Esophagus squamous epithelium (tissue), 5 donors: ENCODE measurements at regions not wholly inside any gene's neighbourhood (a gene's known extent, or its start where the extent isn't known, plus 50 kb on each side); places are given as distances from the start of the nearest gene placed in this dataset.

Experiments used
- DNase-seq: peaks from one replicate; lab custom pipeline; 2025; lab: John Stamatoyannopoulos, UW
- H3K27ac ChIP-seq, 4 donors: fragments of 200-600 bp; sonication (generic); one replicate each; pipeline ENCODE4 v1.5.1; 2016 to 2019; ENCODE audit warnings: mild to moderate bottlenecking in 1 of 4
- H3K27me3 ChIP-seq, 4 donors: fragments of 200-600 bp; sonication (generic); 1 replicate in 3 of 4; 2 replicates in 1 of 4; pipeline versions ENCODE4 v1.5.1 to v1.6.0; 2017 to 2021; ENCODE audit warnings: antibody characterized with exemption in 1 of 4
- H3K36me3 ChIP-seq, 3 donors: fragments of 200-600 bp; sonication (generic); one replicate each; pipeline ENCODE4 v1.5.1; 2016 to 2019
- H3K4me1 ChIP-seq, 3 donors: fragments of 200-600 bp; sonication (generic); one replicate each; pipeline ENCODE4 v1.5.1; 2017 to 2019
- H3K4me3 ChIP-seq, 4 donors: fragments of 200-600 bp; sonication (generic); 1 replicate in 3 of 4; 2 replicates in 1 of 4; pipeline ENCODE4 v1.5.1; 2016 to 2019; ENCODE audit warnings: mild to moderate bottlenecking in 2 of 4, moderate library complexity in 1 of 4
- H3K9me3 ChIP-seq, 3 donors: fragments of 200-600 bp; sonication (generic); one replicate each; pipeline ENCODE4 v1.5.1; 2016 to 2019
- CTCF ChIP-seq, 6 experiments: fragments of 450-650 bp in 4 of 6; fragments of 200-600 bp in 2 of 6; sonication (generic) in 2 of 6; IDR thresholded peaks; one replicate each; pipeline ENCODE4 v1.5.1; 2016 to 2019; ENCODE audit warnings: antibody characterized with exemption in 6 of 6, mild to moderate bottlenecking in 4 of 6, moderate library complexity in 4 of 6
- POLR2A ChIP-seq, 4 donors: fragments of 450-650 bp; IDR thresholded peaks; one replicate each; pipeline ENCODE4 v1.6.1; 2017; ENCODE audit warnings: antibody characterized with exemption in 4 of 4, mild to moderate bottlenecking in 4 of 4, moderate library complexity in 3 of 4
- WGBS, 2 donors: methylation state at CpG; one replicate each; pipeline ENCODE4 v1.1.5; 2018; 5-methylcytosine and 5-hydroxymethylcytosine counted together
- intact Hi-C: fragments of 100-400 bp; cut with DNase I; formaldehyde crosslinking; loops from one replicate; pipeline ENCODE4 v1.15.0; 2022
- donor health status: DM: yes; HTN: yes; CAD: no.

- intact Hi-C loops, result no loop called here
- Histone ChIP-seq H3K4me3 (no peak overlapping the region), H3K4me1 (no peaks in the 10 kb centered on the region), H3K27me3 (peaks cover 0 to 80% (median 0%) of the 10 kb centered on the region in 4 donors), H3K9me3 (no peaks in the 10 kb centered on the region), H3K27ac (no peak overlapping the region), H3K36me3 (no peaks in the 10 kb centered on the region)
- no peak for DNase-seq
- 59 to 71% methylated on average over 16 to 25 of the region's 43 CpGs for WGBS, 2 donors
- TF ChIP-seq POLR2A (IDR thresholded peaks at IDR 0.05) (no peak), CTCF (IDR thresholded peaks at IDR 0.05) (no peak)
Measured at GRCh38 chr20:63130658-63131577, 85.0 kb downstream of the YTHDF1 start.

GRCh38 chr20:63129991-63130657, 85.8 kb downstream of the YTHDF1 start:
- DNase-seq, result no peak

DNA sequence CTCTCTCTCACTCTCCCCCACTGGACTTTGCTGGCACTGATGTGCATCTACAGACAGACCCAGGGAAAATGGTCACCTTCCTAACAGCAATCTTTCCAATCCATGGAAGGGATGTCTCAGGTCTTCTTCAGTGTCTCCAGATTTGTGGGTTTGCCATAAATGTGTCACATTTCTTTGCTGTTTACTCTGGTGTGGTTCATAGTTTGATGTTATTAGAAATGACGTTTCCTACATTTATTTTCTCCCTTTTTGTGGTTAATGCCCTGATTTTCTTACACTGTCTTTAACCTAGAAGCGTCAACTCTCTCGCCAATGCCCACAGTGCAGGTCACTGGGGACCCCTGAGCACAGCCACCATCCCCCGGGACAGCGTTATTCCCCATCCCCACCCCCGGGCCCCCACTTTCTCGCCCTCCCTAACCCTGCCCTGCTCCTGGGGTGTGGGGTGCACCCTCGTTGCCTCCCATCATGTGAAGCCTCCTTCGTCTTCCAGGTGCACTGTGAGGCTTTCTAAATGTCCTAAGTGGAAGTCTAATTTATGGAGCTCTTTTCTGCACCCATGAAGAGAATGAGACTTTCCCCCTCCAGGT, 86.5 kb downstream of the YTHDF1 start:
- whole genome bisulfite sequencing, 2 donors, result 63 to 67% methylated on average over 8 to 9 of the region's 9 CpGs
- no peak for DNase-seq
- TF ChIP-seq CTCF (IDR thresholded peaks at IDR 0.05) (no peak), POLR2A (IDR thresholded peaks at IDR 0.05) (no peak)
- no peaks in the 10 kb centered on the region for H3K4me1 ChIP-seq
- no peak overlapping the region for H3K27ac ChIP-seq
- H3K4me3 ChIP-seq, result no peak overlapping the region
- H3K9me3 ChIP-seq, result no peaks in the 10 kb centered on the region
- H3K36me3 ChIP-seq, result no peaks in the 10 kb centered on the region
- H3K27me3 ChIP-seq, result peaks cover 0 to 94% (median 0%) of the 10 kb centered on the region in 4 donors
- intact Hi-C loops, result no loop called here

More at GRCh38 chr20:63129991-63130657, 85.8 kb downstream of the YTHDF1 start:
- no peaks in the 10 kb centered on the region for H3K9me3 ChIP-seq
- H3K4me1 ChIP-seq, result no peaks in the 10 kb centered on the region
- H3K36me3 ChIP-seq, result no peaks in the 10 kb centered on the region
- no peak for TF ChIP-seq CTCF (IDR thresholded peaks at IDR 0.05)
- TF ChIP-seq POLR2A (IDR thresholded peaks at IDR 0.05), result no peak
- no peak overlapping the region for H3K27ac ChIP-seq
- peaks cover 0 to 87% (median 0%) of the 10 kb centered on the region in 4 donors for H3K27me3 ChIP-seq
- intact Hi-C loops, result no loop called here
- WGBS, 2 donors, result 25 to 47% methylated on average over 10 to 22 of the region's 28 CpGs
- H3K4me3 ChIP-seq, result no peak overlapping the region

DNA sequence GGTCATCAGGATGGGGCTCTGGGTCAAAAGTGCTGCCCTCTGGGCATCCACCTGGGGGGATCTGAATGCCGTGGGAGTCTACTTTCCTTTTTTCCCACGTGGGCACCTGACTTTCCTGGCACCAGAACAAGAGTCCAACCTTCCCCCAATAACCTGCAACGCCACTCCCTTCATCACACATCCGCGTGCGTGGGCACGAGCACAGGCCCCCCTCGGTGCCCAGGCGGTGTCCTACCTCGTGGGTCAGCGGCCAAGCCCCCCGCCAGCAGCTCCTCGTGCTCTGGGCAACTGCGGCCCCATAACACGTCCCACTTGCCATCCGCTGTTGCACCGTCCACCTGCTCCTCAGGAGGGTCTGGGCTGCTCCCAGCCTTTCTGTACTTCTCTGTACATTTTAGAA, 87.0 kb downstream of the YTHDF1 start:
- intact Hi-C loops, result no loop called here
- WGBS, 2 donors, result 80 to 87% methylated on average over 14 to 16 of the region's 17 CpGs
- DNase-seq, result no peak
- Histone ChIP-seq H3K4me3 (no peak overlapping the region), H3K27me3 (peaks cover 0 to 96% (median 0%) of the 10 kb centered on the region in 4 donors), H3K9me3 (no peaks in the 10 kb centered on the region), H3K27ac (no peak overlapping the region), H3K36me3 (no peaks in the 10 kb centered on the region), H3K4me1 (no peaks in the 10 kb centered on the region)
- TF ChIP-seq POLR2A (IDR thresholded peaks at IDR 0.05) (no peak), CTCF (IDR thresholded peaks at IDR 0.05) (no peak)
